ENCODE measurements at regions not wholly inside any gene's neighbourhood (a gene's known extent, or its start where the extent isn't known, plus 50 kb on each side); places are given as distances from the start of the nearest gene placed in this dataset.

DNA sequence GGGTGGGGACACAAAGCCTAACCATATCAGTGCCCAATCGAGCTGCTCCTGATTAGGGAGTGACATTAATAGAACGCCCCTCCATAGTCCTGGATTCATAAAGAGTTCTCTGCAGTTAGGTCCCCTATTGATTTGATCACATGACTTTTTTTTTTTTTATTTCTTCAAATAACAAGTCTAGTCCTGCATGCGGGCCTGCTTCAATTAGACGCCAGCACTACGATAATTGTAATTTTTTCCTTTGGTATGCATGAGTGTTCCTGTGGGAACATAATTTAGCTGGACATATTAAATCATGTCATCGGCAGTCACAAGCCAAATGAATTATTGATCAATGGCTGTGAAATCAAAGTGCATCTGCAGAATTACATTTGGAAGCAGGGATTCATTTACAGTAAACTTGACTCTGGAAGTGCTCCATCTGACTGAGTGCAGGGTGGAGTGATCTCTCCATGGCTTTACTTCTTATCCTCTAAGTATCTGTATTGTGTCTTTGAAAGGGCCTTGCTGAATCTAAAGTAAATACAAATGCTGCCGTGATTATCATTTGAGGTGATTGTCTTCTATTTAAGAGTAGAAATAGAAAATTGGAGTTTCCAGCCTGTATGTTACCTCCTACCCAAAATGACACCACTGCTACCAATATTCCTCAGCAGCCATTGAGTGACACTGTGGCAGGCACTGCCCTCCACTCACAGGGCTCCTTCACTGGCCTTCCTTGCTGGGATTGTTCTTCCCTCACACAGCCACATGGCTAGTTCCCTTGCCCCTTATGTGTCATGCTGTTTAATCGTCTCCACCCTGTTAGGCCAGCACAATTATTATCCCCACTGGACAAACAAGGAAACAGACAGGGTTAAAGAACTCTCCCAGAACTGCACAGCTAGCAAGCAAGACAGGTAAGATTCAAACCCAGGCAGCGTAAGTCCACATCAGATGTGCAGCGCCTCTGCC, 337.4 kb upstream of the ID2 start:
- TF ChIP-seq, protein P1, sequence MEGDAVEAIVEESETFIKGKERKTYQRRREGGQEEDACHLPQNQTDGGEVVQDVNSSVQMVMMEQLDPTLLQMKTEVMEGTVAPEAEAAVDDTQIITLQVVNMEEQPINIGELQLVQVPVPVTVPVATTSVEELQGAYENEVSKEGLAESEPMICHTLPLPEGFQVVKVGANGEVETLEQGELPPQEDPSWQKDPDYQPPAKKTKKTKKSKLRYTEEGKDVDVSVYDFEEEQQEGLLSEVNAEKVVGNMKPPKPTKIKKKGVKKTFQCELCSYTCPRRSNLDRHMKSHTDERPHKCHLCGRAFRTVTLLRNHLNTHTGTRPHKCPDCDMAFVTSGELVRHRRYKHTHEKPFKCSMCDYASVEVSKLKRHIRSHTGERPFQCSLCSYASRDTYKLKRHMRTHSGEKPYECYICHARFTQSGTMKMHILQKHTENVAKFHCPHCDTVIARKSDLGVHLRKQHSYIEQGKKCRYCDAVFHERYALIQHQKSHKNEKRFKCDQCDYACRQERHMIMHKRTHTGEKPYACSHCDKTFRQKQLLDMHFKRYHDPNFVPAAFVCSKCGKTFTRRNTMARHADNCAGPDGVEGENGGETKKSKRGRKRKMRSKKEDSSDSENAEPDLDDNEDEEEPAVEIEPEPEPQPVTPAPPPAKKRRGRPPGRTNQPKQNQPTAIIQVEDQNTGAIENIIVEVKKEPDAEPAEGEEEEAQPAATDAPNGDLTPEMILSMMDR (IDR thresholded peaks at IDR 0.05 in 4 of 5, conservative IDR thresholded peaks at IDR 0.05 in 1 of 5) = no peak
- TF ChIP-seq POLR2A (IDR thresholded peaks at IDR 0.05) = no peak
